ENCODE measurements at regions not wholly inside any gene's neighbourhood (a gene's known extent, or its start where the extent isn't known, plus 50 kb on each side); places are given as distances from the start of the nearest gene placed in this dataset.

- no peak for TF ChIP-seq CTCF (IDR thresholded peaks at IDR 0.05)
- TF ChIP-seq POLR2A (IDR thresholded peaks at IDR 0.05), result no peak
Observed at GRCh38 chr3:94310341-94311135, 247.7 kb downstream of the NSUN3 start.
